K562 (cell line): ENCODE measurements at regions not wholly inside any gene's neighbourhood (a gene's known extent, or its start where the extent isn't known, plus 50 kb on each side); places are given as distances from the start of the nearest gene placed in this dataset.

Experiments
- ATAC-seq: fragments of 200-7000 bp; cut with Tn5 transposase; 3 replicates; pipeline ENCODE4 v1.9.1; 2020; ENCODE audit warnings: moderate library complexity
- BruUV-seq: library from RNA; stranded (reverse); fragments of 400-500 nt; replicated peaks from 2 replicates; lab custom pipeline; 2021; lab: Mats Ljungman, UMichigan
- CTCF ChIA-PET: fragments of 300-600 bp; formaldehyde crosslinking; extraction: SDS; loops from one replicate; lab custom pipeline; 2021; ENCODE audit warnings: low intra/inter-chr PET ratio; lab: Yijun Ruan, JAX
- POLR2A ChIA-PET: fragments of 300-600, 350-650 bp; sonication (Branson Sonifier 250); formaldehyde crosslinking; extraction: SDS; loops from one replicate; lab custom pipeline; 2021; ENCODE audit warnings: antibody characterized with exemption, inconsistent platforms; lab: Yijun Ruan, JAX
- DNase-seq, 4 experiments: peaks; one replicate each; pipeline versions ENCODE4 v3.0.0 to v3.0.0-alpha.2; 2011 to 2018; ENCODE audit warnings: low spot score in 3 of 4, mixed read lengths in 3 of 4; ENCODE audit errors: extremely low read depth in 1 of 4
- FAIRE-seq: peaks from 2 replicates; lab custom pipeline; 2011; peaks lifted over from hg19 to GRCh38; lab: Jason Lieb, UNC
- H2AFZ ChIP-seq: 2 replicates; pipeline ENCODE4 v1.6.0; 2011; ENCODE audit warnings: low read depth, low read length, control low read depth, inconsistent platforms
- H3K27ac ChIP-seq: fragments of 200-600 bp; 3 replicates; pipeline ENCODE4 v1.8.0; 2011; ENCODE audit warnings: low read depth, mild to moderate bottlenecking, control low read depth, inconsistent platforms, low read length, moderate library complexity, mixed read lengths; ENCODE audit errors: extremely low read depth
- H3K27me3 ChIP-seq, 2 experiments: fragments of 300-600 bp in 1 of 2; 2 replicates in 1 of 2; 3 replicates in 1 of 2; pipeline versions ENCODE4 v1.6.0 to v1.8.0; 2011; ENCODE audit warnings: inconsistent platforms in 2 of 2, low read length in 2 of 2, mild to moderate bottlenecking in 1 of 2, mixed read lengths in 1 of 2, moderate library complexity in 1 of 2; ENCODE audit not compliant: control insufficient read depth in 2 of 2, insufficient read depth in 2 of 2
- H3K36me3 ChIP-seq: fragments of 300-600 bp; 3 replicates; pipeline ENCODE4 v1.8.0; 2011; ENCODE audit warnings: mild to moderate bottlenecking, low read length, inconsistent platforms; ENCODE audit not compliant: control insufficient read depth, insufficient read depth
- H3K4me1 ChIP-seq, 2 experiments: fragments of 200-600 bp in 1 of 2; replicated peaks in 1 of 2; 2 replicates in 1 of 2; 3 replicates in 1 of 2; pipeline versions ENCODE4 v1.5.1 to v1.8.0; 2011; ENCODE audit warnings: inconsistent platforms in 2 of 2, low read length in 2 of 2, mild to moderate bottlenecking in 1 of 2, mixed read lengths in 1 of 2, moderate library complexity in 1 of 2; ENCODE audit not compliant: control insufficient read depth in 2 of 2, insufficient read depth in 2 of 2
- H3K4me2 ChIP-seq: 2 replicates; pipeline ENCODE4 v1.6.1; 2011; ENCODE audit warnings: low read length, control low read depth, inconsistent platforms, mixed read lengths; ENCODE audit not compliant: insufficient read depth
- H3K4me3 ChIP-seq: fragments of 200-600 bp; sonication (generic), shearing (Covaris generic); 2 replicates; pipeline ENCODE4 v1.5.1; 2016; ENCODE audit warnings: control low read depth, inconsistent platforms
- H3K79me2 ChIP-seq: fragments of 200-600 bp; 3 replicates; pipeline ENCODE4 v1.8.0; 2011; ENCODE audit warnings: low read length, inconsistent platforms; ENCODE audit not compliant: control insufficient read depth, insufficient read depth
- H3K9ac ChIP-seq, 2 experiments: 2 replicates each; pipeline versions ENCODE4 v1.6.0 to v1.6.1; 2011; ENCODE audit warnings: low read depth in 2 of 2, low read length in 2 of 2, control low read depth in 1 of 2, inconsistent platforms in 1 of 2, mild to moderate bottlenecking in 1 of 2, mixed read lengths in 1 of 2; ENCODE audit not compliant: insufficient read depth in 1 of 2
- H3K9me1 ChIP-seq: one replicate; pipeline ENCODE4 v1.6.0; 2011; ENCODE audit warnings: inconsistent platforms, mild to moderate bottlenecking, low read length, moderate library complexity; ENCODE audit not compliant: control insufficient read depth, insufficient read depth
- H3K9me3 ChIP-seq: replicated peaks from 2 replicates; pipeline ENCODE4 v1.5.1; 2011; ENCODE audit warnings: low read depth, low read length, inconsistent platforms; ENCODE audit not compliant: control insufficient read depth, insufficient read depth
- H4K20me1 ChIP-seq: replicated peaks from 2 replicates; pipeline ENCODE4 v1.6.1; 2011; ENCODE audit warnings: low read length, inconsistent platforms, mixed read lengths; ENCODE audit not compliant: control insufficient read depth, insufficient read depth
- FOXP1 ChIP-seq: sonication (generic); formaldehyde crosslinking; IDR thresholded peaks from 2 replicates; pipeline ENCODE4 v1.8.0; 2022; ENCODE audit warnings: mild to moderate bottlenecking, missing genetic modification reagents
- MAFF ChIP-seq: IDR thresholded peaks from 2 replicates; pipeline ENCODE4 v1.6.1; 2012; ENCODE audit warnings: low read length, improper control_type of control experiment
- NFIC ChIP-seq: fragments of 450-650 bp; IDR thresholded peaks from 2 replicates; pipeline ENCODE4 v1.6.1; 2017; ENCODE audit warnings: mild to moderate bottlenecking, inconsistent platforms
- POLR2AphosphoS5 ChIP-seq: IDR thresholded peaks from 2 replicates; pipeline ENCODE4 v1.6.1; 2011; ENCODE audit warnings: mild to moderate bottlenecking, low read depth, low read length, moderate library complexity; ENCODE audit not compliant: control insufficient read depth, insufficient read depth
- RBM39 ChIP-seq: fragments of 200-400 bp; formaldehyde crosslinking; optimal IDR thresholded peaks from 2 replicates; pipeline ENCODE3; 2018; ENCODE audit warnings: low read depth, low read length
- ZFP36 ChIP-seq: fragments of 150-350 bp; IDR thresholded peaks from 2 replicates; pipeline ENCODE4 v1.6.1; 2018; ENCODE audit warnings: low read length, low read depth; ENCODE audit not compliant: partially characterized antibody
- ZNF165 ChIP-seq: fragments of 250-450 bp; sonication (Bioruptor Pico); IDR thresholded peaks from 2 replicates; pipeline ENCODE4 v1.4.0; 2020; ENCODE audit warnings: borderline replicate concordance
- ZNF347 ChIP-seq: fragments of 450-650 bp; formaldehyde crosslinking; IDR thresholded peaks from 2 replicates; pipeline ENCODE4 v1.4.0; 2020; ENCODE audit warnings: low read depth, mild to moderate bottlenecking, moderate library complexity
- ZNF766 ChIP-seq: fragments of 200-800 bp; sonication (Bioruptor generic); conservative IDR thresholded peaks from 2 replicates; pipeline ENCODE4 v1.6.1; 2016; ENCODE audit warnings: missing genetic modification characterization, missing compliant biosample characterization
- WGBS: fragments of 100-300 bp; shearing (Covaris generic); methylation state at CpG from one replicate; pipeline ENCODE4 v1.1.6; 2016; ENCODE audit warnings: low coverage, mixed read lengths; ENCODE audit not compliant: insufficient coverage; ENCODE audit errors: missing lambda C conversion rate; 5-methylcytosine and 5-hydroxymethylcytosine counted together
- in situ Hi-C: fragments of 300-500 bp; cut with MboI; formaldehyde crosslinking; loops from 4 replicates; pipeline ENCODE4 v1.15.0; 2018; ENCODE audit warnings: inconsistent platforms, mixed read lengths
- intact Hi-C: fragments of 100-400 bp; cut with micrococcal nuclease; formaldehyde crosslinking; loops from 2 replicates; pipeline ENCODE4 v1.14.2; 2022
- TF ChIP-seq, protein P1 (sequence below): sonication (generic); formaldehyde crosslinking; IDR thresholded peaks from 2 replicates; pipeline ENCODE4 v1.8.0; 2022; ENCODE audit warnings: mild to moderate bottlenecking, missing genetic modification reagents
- TF ChIP-seq, protein P2 (sequence below): IDR thresholded peaks from 3 replicates; pipeline ENCODE4 v1.6.1; 2011; ENCODE audit warnings: borderline replicate concordance, mild to moderate bottlenecking, moderate library complexity; ENCODE audit not compliant: insufficient read length; ENCODE audit errors: extremely low read depth
- TF ChIP-seq, protein P3 (sequence below): fragments of 250-450 bp; sonication (Bioruptor Pico); IDR thresholded peaks from 2 replicates; pipeline ENCODE4 v1.5.1; 2021; ENCODE audit warnings: mild to moderate bottlenecking
- TF ChIP-seq, protein P4 (sequence below): sonication (generic); formaldehyde crosslinking; IDR thresholded peaks from 2 replicates; pipeline ENCODE4 v1.8.0; 2022; ENCODE audit warnings: mild to moderate bottlenecking, missing genetic modification reagents
- TF ChIP-seq, protein P5 (sequence below): fragments of 450-650 bp; formaldehyde crosslinking; IDR thresholded peaks from 2 replicates; pipeline ENCODE4 v1.4.0; 2020; ENCODE audit warnings: mild to moderate bottlenecking

DNA sequence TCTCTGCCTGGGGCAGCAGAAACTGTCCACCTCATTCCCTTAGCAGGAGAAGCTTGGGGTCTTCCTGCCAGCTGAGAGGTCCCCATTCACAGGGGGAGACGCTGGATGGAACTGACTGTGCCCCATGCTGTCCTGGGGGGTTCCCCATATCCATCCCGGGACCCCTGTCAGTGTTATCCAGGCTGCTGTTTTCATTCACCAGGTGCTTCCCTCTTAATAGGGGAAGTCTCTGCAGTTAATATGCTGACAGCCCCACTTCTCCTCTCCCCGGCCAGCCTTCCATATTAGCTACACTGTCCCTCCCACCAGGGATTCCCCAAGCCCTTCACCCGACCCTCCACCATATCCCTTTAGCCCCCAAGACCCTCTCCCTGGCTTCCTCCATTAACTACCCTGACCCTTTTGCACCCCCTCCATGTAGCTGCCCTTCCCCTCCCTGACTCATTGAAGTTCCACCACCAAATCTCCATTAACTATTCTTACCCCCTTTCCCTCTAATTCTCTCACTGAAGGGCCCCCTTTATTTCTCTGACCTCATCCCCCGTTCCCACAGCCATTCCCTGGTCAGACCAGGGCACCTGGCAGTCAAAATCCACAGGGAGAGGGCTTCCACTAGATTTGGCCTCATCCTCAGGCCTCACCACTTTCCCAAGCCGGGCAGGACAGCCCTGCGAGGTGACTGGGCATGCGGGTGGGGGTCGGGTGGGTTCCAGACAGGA is 92.0 kb upstream of the PAX2 start:
- H3K27me3 ChIP-seq: peaks cover 15 to 28% of the 10 kb centered on the region in 2 experiments
- H3K4me2 ChIP-seq: no peak overlapping the region
- no peak overlapping the region for H3K9ac ChIP-seq
- WGBS: 0% methylated on average over 6 of the region's 9 CpGs
- no peak overlapping the region for H3K4me3 ChIP-seq
- no peak overlapping the region for H3K27ac ChIP-seq
- H2AFZ ChIP-seq: no peak overlapping the region
- FAIRE-seq: no peak
- no peaks in the 10 kb centered on the region for H3K9me1 ChIP-seq
- no peaks in the 10 kb centered on the region for H3K9me3 ChIP-seq
- CTCF ChIA-PET: no interaction called here
- in situ Hi-C loops: no loop called here
- H3K79me2 ChIP-seq: no peaks in the 10 kb centered on the region
- TF ChIP-seq, protein P1, sequence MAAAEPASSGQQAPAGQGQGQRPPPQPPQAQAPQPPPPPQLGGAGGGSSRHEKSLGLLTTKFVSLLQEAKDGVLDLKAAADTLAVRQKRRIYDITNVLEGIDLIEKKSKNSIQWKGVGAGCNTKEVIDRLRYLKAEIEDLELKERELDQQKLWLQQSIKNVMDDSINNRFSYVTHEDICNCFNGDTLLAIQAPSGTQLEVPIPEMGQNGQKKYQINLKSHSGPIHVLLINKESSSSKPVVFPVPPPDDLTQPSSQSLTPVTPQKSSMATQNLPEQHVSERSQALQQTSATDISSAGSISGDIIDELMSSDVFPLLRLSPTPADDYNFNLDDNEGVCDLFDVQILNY (CRISPR knock-in tag): no peak
- TF ChIP-seq ZFP36: no peak
- TF ChIP-seq, protein P2, sequence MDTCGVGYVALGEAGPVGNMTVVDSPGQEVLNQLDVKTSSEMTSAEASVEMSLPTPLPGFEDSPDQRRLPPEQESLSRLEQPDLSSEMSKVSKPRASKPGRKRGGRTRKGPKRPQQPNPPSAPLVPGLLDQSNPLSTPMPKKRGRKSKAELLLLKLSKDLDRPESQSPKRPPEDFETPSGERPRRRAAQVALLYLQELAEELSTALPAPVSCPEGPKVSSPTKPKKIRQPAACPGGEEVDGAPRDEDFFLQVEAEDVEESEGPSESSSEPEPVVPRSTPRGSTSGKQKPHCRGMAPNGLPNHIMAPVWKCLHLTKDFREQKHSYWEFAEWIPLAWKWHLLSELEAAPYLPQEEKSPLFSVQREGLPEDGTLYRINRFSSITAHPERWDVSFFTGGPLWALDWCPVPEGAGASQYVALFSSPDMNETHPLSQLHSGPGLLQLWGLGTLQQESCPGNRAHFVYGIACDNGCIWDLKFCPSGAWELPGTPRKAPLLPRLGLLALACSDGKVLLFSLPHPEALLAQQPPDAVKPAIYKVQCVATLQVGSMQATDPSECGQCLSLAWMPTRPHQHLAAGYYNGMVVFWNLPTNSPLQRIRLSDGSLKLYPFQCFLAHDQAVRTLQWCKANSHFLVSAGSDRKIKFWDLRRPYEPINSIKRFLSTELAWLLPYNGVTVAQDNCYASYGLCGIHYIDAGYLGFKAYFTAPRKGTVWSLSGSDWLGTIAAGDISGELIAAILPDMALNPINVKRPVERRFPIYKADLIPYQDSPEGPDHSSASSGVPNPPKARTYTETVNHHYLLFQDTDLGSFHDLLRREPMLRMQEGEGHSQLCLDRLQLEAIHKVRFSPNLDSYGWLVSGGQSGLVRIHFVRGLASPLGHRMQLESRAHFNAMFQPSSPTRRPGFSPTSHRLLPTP: no peak
- TF ChIP-seq RBM39: no peak
- TF ChIP-seq, protein P3, sequence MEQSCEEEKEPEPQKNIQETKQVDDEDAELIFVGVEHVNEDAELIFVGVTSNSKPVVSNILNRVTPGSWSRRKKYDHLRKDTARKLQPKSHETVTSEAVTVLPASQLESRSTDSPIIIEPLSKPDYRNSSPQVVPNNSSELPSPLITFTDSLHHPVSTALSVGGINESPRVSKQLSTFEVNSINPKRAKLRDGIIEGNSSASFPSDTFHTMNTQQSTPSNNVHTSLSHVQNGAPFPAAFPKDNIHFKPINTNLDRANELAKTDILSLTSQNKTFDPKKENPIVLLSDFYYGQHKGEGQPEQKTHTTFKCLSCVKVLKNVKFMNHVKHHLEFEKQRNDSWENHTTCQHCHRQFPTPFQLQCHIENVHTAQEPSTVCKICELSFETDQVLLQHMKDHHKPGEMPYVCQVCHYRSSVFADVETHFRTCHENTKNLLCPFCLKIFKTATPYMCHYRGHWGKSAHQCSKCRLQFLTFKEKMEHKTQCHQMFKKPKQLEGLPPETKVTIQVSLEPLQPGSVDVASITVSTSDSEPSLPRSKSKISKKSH (CRISPR knock-in tag): no peak
- TF ChIP-seq NFIC: no peak
- no peak for TF ChIP-seq FOXP1
- no peak for TF ChIP-seq POLR2AphosphoS5
- TF ChIP-seq, protein P4, sequence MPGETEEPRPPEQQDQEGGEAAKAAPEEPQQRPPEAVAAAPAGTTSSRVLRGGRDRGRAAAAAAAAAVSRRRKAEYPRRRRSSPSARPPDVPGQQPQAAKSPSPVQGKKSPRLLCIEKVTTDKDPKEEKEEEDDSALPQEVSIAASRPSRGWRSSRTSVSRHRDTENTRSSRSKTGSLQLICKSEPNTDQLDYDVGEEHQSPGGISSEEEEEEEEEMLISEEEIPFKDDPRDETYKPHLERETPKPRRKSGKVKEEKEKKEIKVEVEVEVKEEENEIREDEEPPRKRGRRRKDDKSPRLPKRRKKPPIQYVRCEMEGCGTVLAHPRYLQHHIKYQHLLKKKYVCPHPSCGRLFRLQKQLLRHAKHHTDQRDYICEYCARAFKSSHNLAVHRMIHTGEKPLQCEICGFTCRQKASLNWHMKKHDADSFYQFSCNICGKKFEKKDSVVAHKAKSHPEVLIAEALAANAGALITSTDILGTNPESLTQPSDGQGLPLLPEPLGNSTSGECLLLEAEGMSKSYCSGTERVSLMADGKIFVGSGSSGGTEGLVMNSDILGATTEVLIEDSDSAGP: no peak
- TF ChIP-seq ZNF347: no peak
- no peak for TF ChIP-seq MAFF
- TF ChIP-seq, protein P5, sequence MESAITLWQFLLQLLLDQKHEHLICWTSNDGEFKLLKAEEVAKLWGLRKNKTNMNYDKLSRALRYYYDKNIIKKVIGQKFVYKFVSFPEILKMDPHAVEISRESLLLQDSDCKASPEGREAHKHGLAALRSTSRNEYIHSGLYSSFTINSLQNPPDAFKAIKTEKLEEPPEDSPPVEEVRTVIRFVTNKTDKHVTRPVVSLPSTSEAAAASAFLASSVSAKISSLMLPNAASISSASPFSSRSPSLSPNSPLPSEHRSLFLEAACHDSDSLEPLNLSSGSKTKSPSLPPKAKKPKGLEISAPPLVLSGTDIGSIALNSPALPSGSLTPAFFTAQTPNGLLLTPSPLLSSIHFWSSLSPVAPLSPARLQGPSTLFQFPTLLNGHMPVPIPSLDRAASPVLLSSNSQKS (CRISPR knock-in tag): no peak
- no peak for TF ChIP-seq ZNF766
- no peak for TF ChIP-seq ZNF165
- no TSS peak for BruUV-seq
- H4K20me1 ChIP-seq: no peaks in the 10 kb centered on the region
- POLR2A ChIA-PET: no interaction called here
- H3K36me3 ChIP-seq: no peaks in the 10 kb centered on the region
- ATAC-seq: no peak
- H3K4me1 ChIP-seq: peaks cover 0 to 17% of the 10 kb centered on the region in 2 experiments; a peak in 2 of 5 replicates
- no peak for DNase-seq
- intact Hi-C loops: no loop called here
